ENCODE measurements at regions not wholly inside any gene's neighbourhood (a gene's known extent, or its start where the extent isn't known, plus 50 kb on each side); places are given as distances from the start of the nearest gene placed in this dataset.
A peak's percentile ranks its signal among the peaks of the same experiment; 100 is the strongest.

DNA sequence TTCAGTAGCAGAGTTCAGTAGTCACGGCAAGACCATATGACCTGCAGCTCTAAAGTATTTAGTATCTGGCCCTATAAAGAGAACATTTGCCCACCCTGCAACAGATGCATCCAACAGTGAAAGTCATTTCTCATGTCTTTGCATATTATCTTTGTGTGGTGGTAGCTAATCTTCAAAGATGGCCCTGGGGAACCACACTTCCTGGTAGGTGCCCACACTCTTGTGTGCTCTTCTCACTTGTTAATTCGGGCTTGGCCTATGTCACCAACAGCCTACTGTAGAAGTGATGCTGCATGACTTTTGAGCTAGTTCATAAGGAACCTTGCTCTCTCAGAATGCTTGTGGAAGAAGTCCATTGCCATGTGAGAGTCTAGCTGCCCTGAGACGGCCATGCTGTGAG, 85.6 kb downstream of the MAP1LC3B2 start:
- H3K4me1 ChIP-seq (ENCODE audit: insufficient read depth, low read length): no peaks in the 10 kb centered on the region
- no peak overlapping the region for H3K4me3 ChIP-seq (ENCODE audit: low read length)
- no peaks in the 10 kb centered on the region for H3K9me3 ChIP-seq (ENCODE audit: low read length)
- peaks cover 6% of the 10 kb centered on the region for H3K27me3 ChIP-seq (ENCODE audit: insufficient read depth, low read length)
- H3K36me3 ChIP-seq (ENCODE audit: insufficient read depth, low read length): no peaks in the 10 kb centered on the region
- H2AFZ ChIP-seq (ENCODE audit: low read depth, low read length): no peak overlapping the region

- Histone ChIP-seq H3K36me3 (ENCODE audit: insufficient read depth, low read length) (no peaks in the 10 kb centered on the region), H2AFZ (ENCODE audit: low read depth, low read length) (peak overlapping the region; percentile 5), H3K9me3 (ENCODE audit: low read length) (no peaks in the 10 kb centered on the region), H3K4me1 (ENCODE audit: insufficient read depth, low read length) (no peaks in the 10 kb centered on the region), H3K4me3 (ENCODE audit: low read length) (no peak overlapping the region), H3K27me3 (ENCODE audit: insufficient read depth, low read length) (peaks cover 6% of the 10 kb centered on the region)
These were observed 83.5 kb downstream of the MAP1LC3B2 start for GRCh38 chr12:116642683-116643082.

DNA sequence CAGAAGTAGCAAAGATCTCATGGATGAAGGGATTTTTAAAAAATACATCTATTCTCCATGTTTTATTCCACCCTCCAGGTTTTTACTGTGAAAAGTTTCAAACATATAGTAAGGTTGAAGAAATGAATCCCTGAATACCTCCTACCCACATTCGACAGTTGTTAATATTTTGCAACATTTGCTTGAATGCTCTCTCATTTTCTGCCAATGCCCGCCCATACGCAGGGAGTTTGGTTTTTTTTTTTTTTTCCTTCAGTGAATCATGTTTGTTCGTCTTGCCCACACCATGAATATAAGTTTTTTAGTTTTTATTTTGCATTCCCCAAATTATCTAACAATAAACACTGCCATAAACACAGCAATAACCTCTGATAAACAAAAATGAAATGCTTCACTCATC, 82.9 kb downstream of the MAP1LC3B2 start:
- H3K27me3 ChIP-seq (ENCODE audit: insufficient read depth, low read length): peaks cover 6% of the 10 kb centered on the region
- H3K36me3 ChIP-seq (ENCODE audit: insufficient read depth, low read length): no peaks in the 10 kb centered on the region
- no peaks in the 10 kb centered on the region for H3K4me1 ChIP-seq (ENCODE audit: insufficient read depth, low read length)
- no peaks in the 10 kb centered on the region for H3K9me3 ChIP-seq (ENCODE audit: low read length)
- H2AFZ ChIP-seq (ENCODE audit: low read depth, low read length): no peak overlapping the region
- no peak overlapping the region for H3K4me3 ChIP-seq (ENCODE audit: low read length)

DNA sequence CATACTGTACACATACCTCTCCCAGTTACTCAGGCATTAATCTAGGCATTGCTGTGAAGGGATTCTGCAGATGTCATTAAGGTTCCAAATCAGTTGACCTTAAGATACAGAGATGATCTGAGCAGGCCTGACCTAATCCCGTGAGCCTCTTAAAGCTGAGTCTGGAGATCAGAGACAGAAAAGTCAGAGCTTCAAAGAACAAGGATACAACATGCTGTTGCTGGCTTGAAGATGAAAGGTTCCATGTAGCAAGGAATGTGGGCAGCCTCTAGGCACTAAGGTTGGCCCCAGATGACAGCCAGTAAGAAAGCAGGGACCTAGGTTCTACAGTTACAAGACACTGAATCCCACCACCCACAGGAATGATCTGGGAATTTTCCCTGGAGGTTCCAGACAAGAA, 81.1 kb downstream of the MAP1LC3B2 start:
- no peaks in the 10 kb centered on the region for H3K9me3 ChIP-seq (ENCODE audit: low read length)
- no peak overlapping the region for H3K4me3 ChIP-seq (ENCODE audit: low read length)
- no peaks in the 10 kb centered on the region for H3K27me3 ChIP-seq (ENCODE audit: insufficient read depth, low read length)
- H3K4me1 ChIP-seq (ENCODE audit: insufficient read depth, low read length): no peaks in the 10 kb centered on the region
- H2AFZ ChIP-seq (ENCODE audit: low read depth, low read length): no peak overlapping the region
- H3K36me3 ChIP-seq (ENCODE audit: insufficient read depth, low read length): no peaks in the 10 kb centered on the region

DNA sequence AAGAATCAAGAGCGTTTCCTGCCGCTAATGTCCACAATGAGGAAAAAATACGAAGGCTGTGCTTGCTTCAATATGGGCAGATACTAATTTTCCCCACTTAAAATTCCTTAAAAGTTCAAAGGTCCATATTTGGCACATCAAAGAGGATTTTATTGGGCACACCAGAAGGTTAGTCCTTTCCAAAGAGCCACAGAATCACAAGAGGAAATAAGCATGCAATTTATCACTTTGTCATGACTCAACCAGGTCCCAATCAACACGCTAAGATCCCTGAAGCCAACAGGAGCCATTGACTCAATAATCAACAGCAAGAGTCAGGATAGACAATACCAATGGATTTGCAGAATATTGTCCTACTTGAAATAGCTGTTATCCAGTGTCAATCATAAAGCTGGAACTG, 80.6 kb downstream of the MAP1LC3B2 start:
- Histone ChIP-seq H3K9me3 (ENCODE audit: low read length) (no peaks in the 10 kb centered on the region), H3K27me3 (ENCODE audit: insufficient read depth, low read length) (no peaks in the 10 kb centered on the region), H2AFZ (ENCODE audit: low read depth, low read length) (no peak overlapping the region), H3K36me3 (ENCODE audit: insufficient read depth, low read length) (no peaks in the 10 kb centered on the region), H3K4me1 (ENCODE audit: insufficient read depth, low read length) (no peaks in the 10 kb centered on the region), H3K4me3 (ENCODE audit: low read length) (no peak overlapping the region)

- no peaks in the 10 kb centered on the region for H3K36me3 ChIP-seq (ENCODE audit: insufficient read depth, low read length)
- H3K4me1 ChIP-seq (ENCODE audit: insufficient read depth, low read length): no peaks in the 10 kb centered on the region
- no peak overlapping the region for H2AFZ ChIP-seq (ENCODE audit: low read depth, low read length)
- no peaks in the 10 kb centered on the region for H3K9me3 ChIP-seq (ENCODE audit: low read length)
- no peak overlapping the region for H3K4me3 ChIP-seq (ENCODE audit: low read length)
- H3K27me3 ChIP-seq (ENCODE audit: insufficient read depth, low read length): no peaks in the 10 kb centered on the region
These were observed 79.2 kb downstream of the MAP1LC3B2 start for GRCh38 chr12:116638376-116638775.

GRCh38 chr12:116637589-116638150, 78.5 kb downstream of the MAP1LC3B2 start:
- H3K36me3 ChIP-seq (ENCODE audit: insufficient read depth, low read length): no peaks in the 10 kb centered on the region
- H3K4me3 ChIP-seq (ENCODE audit: low read length): no peak overlapping the region
- H3K4me1 ChIP-seq (ENCODE audit: insufficient read depth, low read length): no peaks in the 10 kb centered on the region
- no peaks in the 10 kb centered on the region for H3K9me3 ChIP-seq (ENCODE audit: low read length)
- H3K27me3 ChIP-seq (ENCODE audit: insufficient read depth, low read length): no peaks in the 10 kb centered on the region
- no peak overlapping the region for H2AFZ ChIP-seq (ENCODE audit: low read depth, low read length)

DNA sequence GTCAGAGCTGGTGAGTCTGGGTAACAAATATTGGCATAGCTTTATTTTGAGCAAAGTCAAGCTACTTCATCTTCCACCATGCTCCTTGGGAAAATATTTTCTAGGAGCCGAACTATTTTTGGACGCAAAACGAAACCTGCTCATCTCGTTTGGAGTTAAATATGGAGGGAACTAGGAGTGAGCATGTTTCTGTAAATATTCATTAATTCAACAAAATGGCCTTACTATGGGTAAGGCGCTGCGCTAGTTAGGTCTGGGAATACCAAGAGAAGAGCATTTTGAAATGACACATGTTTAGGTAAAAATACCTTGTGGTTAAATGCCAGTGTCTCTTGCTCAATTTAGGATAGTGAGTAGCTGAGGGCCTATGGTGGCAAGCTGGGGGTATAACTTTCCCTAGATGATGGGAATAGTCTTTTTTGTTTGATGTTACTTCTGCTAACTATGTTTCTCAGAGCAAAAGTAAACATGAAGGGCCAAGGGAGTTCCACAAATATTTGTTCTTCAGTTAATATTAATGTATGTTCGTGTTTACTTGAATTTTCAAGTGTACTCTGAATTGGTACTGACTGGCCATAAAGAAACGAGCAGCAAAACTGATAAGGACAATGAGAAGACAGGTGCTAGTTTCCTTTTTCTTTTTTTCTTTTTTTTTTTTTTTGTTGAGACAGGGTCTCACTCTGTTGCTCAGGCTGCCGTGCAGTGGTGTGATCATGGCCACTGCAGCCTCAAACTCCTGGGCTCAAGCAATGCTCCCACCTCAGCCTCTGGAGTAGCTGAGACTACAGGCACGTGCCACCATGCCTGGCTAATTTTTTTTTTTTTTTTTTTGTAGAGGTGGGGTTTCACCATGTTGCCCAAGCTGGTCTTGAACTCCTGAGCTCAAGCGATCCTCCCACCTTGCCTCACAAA, 77.7 kb downstream of the MAP1LC3B2 start:
- Histone ChIP-seq H3K4me3 (ENCODE audit: low read length) (no peak overlapping the region), H3K9me3 (ENCODE audit: low read length) (no peaks in the 10 kb centered on the region), H3K4me1 (ENCODE audit: insufficient read depth, low read length) (no peaks in the 10 kb centered on the region), H3K27me3 (ENCODE audit: insufficient read depth, low read length) (no peaks in the 10 kb centered on the region), H2AFZ (ENCODE audit: low read depth, low read length) (no peak overlapping the region), H3K36me3 (ENCODE audit: insufficient read depth, low read length) (no peaks in the 10 kb centered on the region)

DNA sequence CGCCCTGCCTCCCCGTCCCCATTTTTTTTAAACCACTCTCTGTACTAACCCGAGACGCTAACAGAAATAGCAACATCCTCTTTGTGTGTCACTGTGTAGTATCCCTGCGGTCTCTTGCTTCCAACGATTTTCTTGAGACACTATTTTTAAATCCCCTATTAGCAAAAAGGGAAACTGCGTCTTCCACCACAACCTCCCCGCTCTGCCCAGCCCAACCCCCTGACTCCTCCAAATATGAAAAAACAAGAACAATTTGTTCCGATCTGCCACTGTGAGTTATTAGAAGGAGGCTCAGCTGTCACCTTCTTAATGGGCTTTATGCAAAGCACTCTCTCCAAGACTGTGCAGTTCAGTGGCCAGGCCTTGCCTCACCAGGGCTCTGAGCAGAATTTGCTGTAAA, 76.3 kb downstream of the MAP1LC3B2 start:
- H3K36me3 ChIP-seq (ENCODE audit: insufficient read depth, low read length): no peaks in the 10 kb centered on the region
- H3K9me3 ChIP-seq (ENCODE audit: low read length): no peaks in the 10 kb centered on the region
- H3K4me3 ChIP-seq (ENCODE audit: low read length): no peak overlapping the region
- no peaks in the 10 kb centered on the region for H3K27me3 ChIP-seq (ENCODE audit: insufficient read depth, low read length)
- no peak overlapping the region for H2AFZ ChIP-seq (ENCODE audit: low read depth, low read length)
- H3K4me1 ChIP-seq (ENCODE audit: insufficient read depth, low read length): no peaks in the 10 kb centered on the region

- Histone ChIP-seq H3K4me1 (ENCODE audit: insufficient read depth, low read length) (no peaks in the 10 kb centered on the region), H3K27me3 (ENCODE audit: insufficient read depth, low read length) (no peaks in the 10 kb centered on the region), H2AFZ (ENCODE audit: low read depth, low read length) (no peak overlapping the region), H3K36me3 (ENCODE audit: insufficient read depth, low read length) (no peaks in the 10 kb centered on the region), H3K4me3 (ENCODE audit: low read length) (no peak overlapping the region), H3K9me3 (ENCODE audit: low read length) (no peaks in the 10 kb centered on the region)
These were observed 74.3 kb downstream of the MAP1LC3B2 start for GRCh38 chr12:116633476-116633875.

DNA sequence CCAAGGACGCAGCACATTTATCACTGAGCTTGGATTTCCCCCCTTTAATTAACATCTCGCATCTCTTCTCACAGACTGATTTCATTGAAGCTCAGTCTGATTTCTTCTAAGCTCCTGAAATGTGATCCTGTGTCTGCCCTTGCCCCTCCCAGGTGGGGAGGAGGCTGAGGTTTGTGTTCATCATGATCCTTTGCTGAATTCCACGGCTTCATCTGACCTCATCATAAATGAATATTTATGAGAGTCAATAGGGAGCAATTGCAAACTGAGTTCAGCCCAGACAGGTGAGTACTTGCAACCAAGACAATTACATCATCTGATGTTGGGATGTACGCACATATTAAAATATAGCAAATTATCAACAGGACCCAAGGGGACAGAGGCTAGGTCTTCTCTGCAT, 72.4 kb downstream of the MAP1LC3B2 start:
- H3K4me3 ChIP-seq (ENCODE audit: low read length): no peak overlapping the region
- no peak overlapping the region for H2AFZ ChIP-seq (ENCODE audit: low read depth, low read length)
- H3K27me3 ChIP-seq (ENCODE audit: insufficient read depth, low read length): no peaks in the 10 kb centered on the region
- no peaks in the 10 kb centered on the region for H3K36me3 ChIP-seq (ENCODE audit: insufficient read depth, low read length)
- H3K4me1 ChIP-seq (ENCODE audit: insufficient read depth, low read length): no peaks in the 10 kb centered on the region
- H3K9me3 ChIP-seq (ENCODE audit: low read length): no peaks in the 10 kb centered on the region

- Histone ChIP-seq H3K9me3 (ENCODE audit: low read length) (no peaks in the 10 kb centered on the region), H3K4me3 (ENCODE audit: low read length) (no peak overlapping the region), H2AFZ (ENCODE audit: low read depth, low read length) (no peak overlapping the region), H3K27me3 (ENCODE audit: insufficient read depth, low read length) (no peaks in the 10 kb centered on the region), H3K4me1 (ENCODE audit: insufficient read depth, low read length) (no peaks in the 10 kb centered on the region), H3K36me3 (ENCODE audit: insufficient read depth, low read length) (no peaks in the 10 kb centered on the region)
These were observed 71.6 kb downstream of the MAP1LC3B2 start for GRCh38 chr12:116630762-116631161.

GRCh38 chr12:116629480-116629879, 70.3 kb downstream of the MAP1LC3B2 start:
- Histone ChIP-seq H3K36me3 (ENCODE audit: insufficient read depth, low read length) (no peaks in the 10 kb centered on the region), H3K9me3 (ENCODE audit: low read length) (no peaks in the 10 kb centered on the region), H3K4me1 (ENCODE audit: insufficient read depth, low read length) (no peaks in the 10 kb centered on the region), H3K4me3 (ENCODE audit: low read length) (no peak overlapping the region), H2AFZ (ENCODE audit: low read depth, low read length) (no peak overlapping the region), H3K27me3 (ENCODE audit: insufficient read depth, low read length) (no peaks in the 10 kb centered on the region)

All from neuron (in vitro differentiated cells).